ENCODE measurements at regions not wholly inside any gene's neighbourhood (a gene's known extent, or its start where the extent isn't known, plus 50 kb on each side); places are given as distances from the start of the nearest gene placed in this dataset.

DNA sequence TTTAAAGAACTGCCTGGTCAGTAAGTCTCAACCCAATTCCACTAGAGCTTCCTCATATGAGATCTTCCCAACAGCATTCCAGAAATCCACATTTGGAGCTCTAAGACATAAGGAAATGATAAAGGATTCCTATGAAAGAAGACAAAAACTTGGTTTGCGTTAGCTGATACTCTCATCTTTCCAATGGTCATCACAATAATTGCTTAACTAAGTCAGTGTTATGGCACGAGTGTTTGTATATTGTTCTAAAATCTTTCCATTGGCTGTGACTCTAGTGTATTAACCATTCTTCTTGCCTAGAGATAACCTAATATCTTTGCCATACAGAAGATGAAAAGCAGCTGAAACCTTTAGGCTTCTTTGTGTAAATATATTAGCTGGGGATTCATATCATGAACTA, 289.0 kb downstream of the SNX13 start:
- DNase-seq (ENCODE audit: low read depth): no peak
- in situ Hi-C loops (cut with HindIII; ENCODE audit: low pct_unique_long_range_greater_than_20kb, low sequenced_read_pairs): no loop called here

- in situ Hi-C loops (cut with HindIII; ENCODE audit: low pct_unique_long_range_greater_than_20kb, low sequenced_read_pairs): no loop called here
- no peak for DNase-seq (ENCODE audit: low read depth)
These were observed 288.4 kb downstream of the SNX13 start for GRCh38 chr7:17651863-17652385.

GRCh38 chr7:17654940-17655339, 285.4 kb downstream of the SNX13 start:
- DNase-seq (ENCODE audit: low read depth): no peak
- in situ Hi-C loops (cut with HindIII; ENCODE audit: low pct_unique_long_range_greater_than_20kb, low sequenced_read_pairs): no loop called here

GRCh38 chr7:17659126-17659525, 281.2 kb downstream of the SNX13 start:
- in situ Hi-C loops (cut with HindIII; ENCODE audit: low pct_unique_long_range_greater_than_20kb, low sequenced_read_pairs): no loop called here
- DNase-seq (ENCODE audit: low read depth): no peak

DNA sequence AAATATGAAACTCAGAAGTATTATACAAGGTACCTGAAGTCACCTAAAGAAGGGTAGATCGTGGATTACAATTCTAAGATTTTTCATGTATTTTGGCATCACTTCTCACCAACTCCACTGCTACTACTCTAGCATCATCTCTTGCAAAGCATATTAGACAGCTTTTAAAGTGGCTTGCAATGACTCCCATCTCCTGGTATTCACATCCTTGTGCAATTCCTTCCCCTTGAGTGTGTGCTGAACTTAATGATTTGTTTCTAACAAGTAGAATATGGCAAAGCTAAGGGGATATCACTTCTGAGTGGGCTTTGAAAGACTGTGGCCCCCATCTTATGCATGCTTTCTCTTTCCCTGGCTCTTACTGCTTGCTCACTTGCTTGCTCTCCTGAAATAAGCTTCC, 280.2 kb downstream of the SNX13 start:
- DNase-seq (ENCODE audit: low read depth): no peak
- in situ Hi-C loops (cut with HindIII; ENCODE audit: low pct_unique_long_range_greater_than_20kb, low sequenced_read_pairs): no loop called here

GRCh38 chr7:17661982-17662585, 278.2 kb downstream of the SNX13 start:
- in situ Hi-C loops (cut with HindIII; ENCODE audit: low pct_unique_long_range_greater_than_20kb, low sequenced_read_pairs): no loop called here
- no peak for DNase-seq (ENCODE audit: low read depth)

DNA sequence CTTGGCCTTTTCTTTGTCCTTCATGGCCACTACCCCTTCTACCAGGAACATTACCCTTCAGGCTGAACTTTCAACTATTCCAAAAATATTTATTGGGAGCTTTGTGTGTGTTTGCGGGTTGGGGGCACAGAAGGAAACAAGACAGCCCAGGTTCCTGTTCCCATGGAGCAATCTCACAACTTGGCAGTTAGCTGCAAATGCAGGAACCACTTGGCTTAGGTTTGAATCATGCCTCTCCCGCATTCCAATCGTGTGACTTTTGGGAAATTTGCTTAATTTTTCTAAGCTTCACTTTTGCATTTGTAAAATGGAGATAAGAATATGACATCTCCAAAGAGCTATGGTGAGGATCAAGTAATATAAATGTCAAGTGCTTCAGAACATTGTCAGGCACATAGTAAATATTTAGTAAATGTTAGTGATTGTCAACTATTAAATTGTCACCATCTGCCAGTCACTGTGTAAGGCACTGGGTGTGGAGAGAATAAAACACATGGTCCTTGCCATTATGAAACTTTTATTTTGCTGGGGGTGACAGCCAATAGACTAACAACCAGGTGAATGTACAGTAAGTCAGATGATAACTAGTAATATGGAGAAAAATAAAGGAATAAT, 277.1 kb downstream of the SNX13 start:
- in situ Hi-C loops (cut with HindIII; ENCODE audit: low pct_unique_long_range_greater_than_20kb, low sequenced_read_pairs): no loop called here
- no peak for DNase-seq (ENCODE audit: low read depth)

- DNase-seq (ENCODE audit: low read depth): no peak
- in situ Hi-C loops (cut with HindIII; ENCODE audit: low pct_unique_long_range_greater_than_20kb, low sequenced_read_pairs): no loop called here
These were observed 275.3 kb downstream of the SNX13 start for GRCh38 chr7:17665029-17665428.

- DNase-seq (ENCODE audit: low read depth): no peak
- in situ Hi-C loops (cut with HindIII; ENCODE audit: low pct_unique_long_range_greater_than_20kb, low sequenced_read_pairs): no loop called here
These were observed 272.2 kb downstream of the SNX13 start for GRCh38 chr7:17668122-17668521.

DNA sequence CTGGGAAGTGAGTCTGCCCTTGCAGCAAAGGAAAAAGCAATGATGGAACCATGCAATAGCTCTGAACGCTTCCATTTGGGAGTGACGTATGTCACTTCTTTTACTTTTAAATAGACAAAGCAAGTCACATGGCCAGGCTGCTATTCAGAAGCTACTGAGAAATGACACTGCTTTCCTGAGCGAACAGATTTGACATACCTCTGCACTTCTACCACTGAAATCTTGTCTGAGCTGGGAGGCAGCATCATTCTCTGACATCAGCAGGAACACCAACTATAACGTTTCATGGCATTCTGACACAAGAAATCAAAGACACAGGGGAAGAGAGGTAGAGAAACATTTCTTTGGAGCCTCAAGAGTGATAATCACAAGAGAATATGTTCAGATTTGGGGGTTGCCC, 271.1 kb downstream of the SNX13 start:
- in situ Hi-C loops (cut with HindIII; ENCODE audit: low pct_unique_long_range_greater_than_20kb, low sequenced_read_pairs): no loop called here
- no peak for DNase-seq (ENCODE audit: low read depth)

DNA sequence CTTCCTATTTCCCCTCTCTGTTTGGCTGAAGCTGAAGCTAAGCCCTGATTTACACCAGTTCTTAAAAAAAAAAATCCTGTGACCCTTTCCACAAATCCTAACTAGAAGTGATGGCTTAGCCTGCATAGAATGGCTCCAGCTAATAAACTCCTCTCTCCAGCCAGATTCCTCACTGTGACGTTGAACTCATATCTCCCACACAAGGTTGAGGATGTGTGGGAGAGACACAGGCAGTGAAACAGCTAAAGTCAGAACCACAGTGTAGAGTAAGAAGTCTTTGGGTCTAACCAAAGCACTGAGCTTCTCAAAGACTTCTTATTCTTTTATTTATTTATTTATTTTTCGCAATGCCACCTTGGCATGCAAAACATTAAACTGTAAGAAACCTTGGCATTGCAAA, 268.3 kb downstream of the SNX13 start:
- no peak for DNase-seq (ENCODE audit: low read depth)
- in situ Hi-C loops (cut with HindIII; ENCODE audit: low pct_unique_long_range_greater_than_20kb, low sequenced_read_pairs): no loop called here

GRCh38 chr7:17672783-17673182, 267.5 kb downstream of the SNX13 start:
- in situ Hi-C loops (cut with HindIII; ENCODE audit: low pct_unique_long_range_greater_than_20kb, low sequenced_read_pairs): no loop called here
- DNase-seq (ENCODE audit: low read depth): no peak

DNA sequence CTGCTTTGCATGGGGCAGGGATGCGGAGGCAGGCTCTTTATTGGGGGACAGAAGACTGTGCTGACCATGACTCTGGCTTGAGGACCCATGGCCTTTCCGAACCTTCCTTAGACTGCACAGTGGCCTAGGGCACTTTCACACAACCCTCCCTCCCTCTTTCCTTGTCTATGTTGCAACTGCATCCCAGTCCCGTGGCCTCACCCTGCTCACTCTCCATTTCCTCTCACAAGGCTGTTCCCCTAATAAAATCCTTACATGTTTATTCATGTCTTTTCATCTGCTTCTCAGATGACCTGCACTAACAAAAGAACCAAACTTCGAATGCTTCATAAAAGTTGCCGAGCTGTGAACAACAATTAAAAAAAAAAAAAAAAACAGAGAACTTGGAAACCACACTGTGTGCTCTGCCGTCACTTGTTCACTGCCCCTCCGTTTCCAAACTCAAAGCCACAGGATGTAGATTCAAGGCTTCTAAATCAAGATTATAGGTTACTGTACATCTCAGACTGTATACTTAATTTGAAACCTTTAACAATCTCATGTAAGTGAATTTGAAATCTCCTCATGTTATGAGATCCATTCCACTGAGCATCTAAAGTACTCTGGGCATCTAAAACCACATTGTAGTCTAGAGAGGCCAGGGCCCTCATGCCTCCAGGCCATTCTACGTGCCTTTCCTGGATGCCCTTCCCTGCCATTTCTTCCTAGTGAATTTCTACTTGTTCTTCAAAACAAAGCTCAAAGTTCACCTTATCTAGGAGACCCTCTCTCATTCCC, 265.9 kb downstream of the SNX13 start:
- DNase-seq (ENCODE audit: low read depth): peak; percentile 68
- in situ Hi-C loops (cut with HindIII; ENCODE audit: low pct_unique_long_range_greater_than_20kb, low sequenced_read_pairs): no loop called here

GRCh38 chr7:17674943-17675608, 265.2 kb downstream of the SNX13 start:
- in situ Hi-C loops (cut with HindIII; ENCODE audit: low pct_unique_long_range_greater_than_20kb, low sequenced_read_pairs): no loop called here
- peak; percentile 69 for DNase-seq (ENCODE audit: low read depth)

GRCh38 chr7:17677408-17677807, 262.9 kb downstream of the SNX13 start:
- no peak for DNase-seq (ENCODE audit: low read depth)
- in situ Hi-C loops (cut with HindIII; ENCODE audit: low pct_unique_long_range_greater_than_20kb, low sequenced_read_pairs): no loop called here

GRCh38 chr7:17678896-17679295, 261.4 kb downstream of the SNX13 start:
- DNase-seq (ENCODE audit: low read depth): no peak
- in situ Hi-C loops (cut with HindIII; ENCODE audit: low pct_unique_long_range_greater_than_20kb, low sequenced_read_pairs): no loop called here

GRCh38 chr7:17679458-17679857, 260.8 kb downstream of the SNX13 start:
- no peak for DNase-seq (ENCODE audit: low read depth)
- in situ Hi-C loops (cut with HindIII; ENCODE audit: low pct_unique_long_range_greater_than_20kb, low sequenced_read_pairs): no loop called here

DNA sequence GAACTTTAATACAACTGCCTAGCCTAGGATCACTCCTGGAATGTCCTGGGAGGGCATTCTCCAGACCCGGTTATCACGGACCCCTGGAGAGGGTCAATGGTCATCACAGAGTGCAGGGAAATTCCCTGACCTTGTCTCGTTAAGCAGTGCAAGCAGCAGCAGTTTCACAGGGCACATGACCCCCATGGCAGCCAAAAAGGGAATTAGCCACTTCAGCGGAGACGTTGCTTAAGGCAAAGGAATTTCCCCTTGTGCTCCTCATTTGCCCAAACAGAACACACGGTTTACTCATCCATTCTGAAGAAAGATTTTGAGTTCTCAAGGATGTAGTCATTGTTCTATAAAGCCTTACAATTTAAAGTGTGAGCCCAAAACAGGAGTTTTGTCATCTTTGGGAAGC, 260.3 kb downstream of the SNX13 start:
- in situ Hi-C loops (cut with HindIII; ENCODE audit: low pct_unique_long_range_greater_than_20kb, low sequenced_read_pairs): no loop called here

GRCh38 chr7:17680943-17681351, 259.3 kb downstream of the SNX13 start:
- in situ Hi-C loops (cut with HindIII; ENCODE audit: low pct_unique_long_range_greater_than_20kb, low sequenced_read_pairs): no loop called here
- peak; percentile 35 for DNase-seq (ENCODE audit: low read depth)

More for the DNA sequence above, 260.3 kb downstream of the SNX13 start:
- peak; percentile 71 for DNase-seq (ENCODE audit: low read depth)
